Endothelial cell of umbilical vein (primary cell): ENCODE measurements at regions not wholly inside any gene's neighbourhood (a gene's known extent, or its start where the extent isn't known, plus 50 kb on each side); places are given as distances from the start of the nearest gene placed in this dataset.

Source experiments
- BruUV-seq: library from RNA; stranded (reverse); fragments of 400-500 nt; replicated peaks from 2 replicates; lab custom pipeline; 2021; lab: Mats Ljungman, UMichigan
- CTCF ChIA-PET: fragments of 300-600, 350-600 bp; sonication (Branson Sonifier 250); formaldehyde crosslinking; loops from one replicate; lab custom pipeline; 2021; ENCODE audit warnings: antibody characterized with exemption, inconsistent platforms; lab: Charles Lee
- POLR2A ChIA-PET: fragments of 300-600, 350-600 bp; sonication (Branson Sonifier 250); formaldehyde crosslinking; loops from one replicate; lab custom pipeline; 2021; ENCODE audit warnings: antibody characterized with exemption, inconsistent platforms; lab: Charles Lee
- DNase-seq: peaks from one replicate; pipeline ENCODE4 v3.0.0-alpha.2; 2011; ENCODE audit warnings: low read depth, low spot score
- FAIRE-seq: peaks from 2 replicates; lab custom pipeline; 2011; peaks lifted over from hg19 to GRCh38; lab: Jason Lieb, UNC
- H2AFZ ChIP-seq: 2 replicates; pipeline ENCODE4 v1.6.0; 2012; ENCODE audit warnings: low read depth, low read length, control low read depth, inconsistent platforms
- H3K27ac ChIP-seq: 2 replicates; pipeline ENCODE4 v1.5.1; 2011; ENCODE audit warnings: low read depth, mild to moderate bottlenecking, control low read depth, low read length, moderate library complexity; ENCODE audit not compliant: insufficient read depth
- H3K27me3 ChIP-seq, 2 experiments: 2 replicates each; pipeline versions ENCODE4 v1.6.0 to v1.6.1; 2011; ENCODE audit warnings: low read length in 2 of 2, mixed read lengths in 1 of 2; ENCODE audit not compliant: control insufficient read depth in 2 of 2, insufficient read depth in 2 of 2
- H3K36me3 ChIP-seq, 2 experiments: 2 replicates in 1 of 2; 3 replicates in 1 of 2; pipeline ENCODE4 v1.5.1; 2011; ENCODE audit warnings: low read length in 2 of 2, mild to moderate bottlenecking in 1 of 2, moderate library complexity in 1 of 2; ENCODE audit not compliant: control insufficient read depth in 2 of 2, insufficient read depth in 2 of 2; ENCODE audit errors: extremely low read depth in 1 of 2
- H3K4me1 ChIP-seq: 3 replicates; pipeline ENCODE4 v1.5.1; 2011; ENCODE audit warnings: mild to moderate bottlenecking, low read length; ENCODE audit not compliant: control insufficient read depth, insufficient read depth; ENCODE audit errors: extremely low read depth
- H3K4me2 ChIP-seq: 2 replicates; pipeline ENCODE4 v1.6.1; 2011; ENCODE audit warnings: low read length, control low read depth, mixed read lengths; ENCODE audit not compliant: insufficient read depth
- H3K4me3 ChIP-seq, 3 experiments: fragments of 200-600 bp in 1 of 3; sonication (generic), shearing (Covaris generic) in 1 of 3; replicated peaks in 1 of 3; 2 replicates each; pipeline ENCODE4 v1.5.1; 2011 to 2016; ENCODE audit warnings: control low read depth in 3 of 3, low read length in 3 of 3, mild to moderate bottlenecking in 2 of 3, inconsistent platforms in 1 of 3, low read depth in 1 of 3, moderate library complexity in 1 of 3; ENCODE audit not compliant: insufficient read depth in 1 of 3
- H3K79me2 ChIP-seq: 2 replicates; pipeline ENCODE4 v1.6.0; 2012; ENCODE audit warnings: low read length, inconsistent platforms; ENCODE audit not compliant: control insufficient read depth, insufficient read depth
- H3K9ac ChIP-seq: replicated peaks from 2 replicates; pipeline ENCODE3; 2011; ENCODE audit warnings: low read length, control low read depth; ENCODE audit not compliant: insufficient read depth; ENCODE audit errors: extremely low read depth
- H3K9me1 ChIP-seq: replicated peaks from 3 replicates; pipeline ENCODE4 v1.6.0; 2011; ENCODE audit warnings: mild to moderate bottlenecking, low read length; ENCODE audit not compliant: control insufficient read depth, insufficient read depth; ENCODE audit errors: extremely low read depth
- H3K9me3 ChIP-seq: replicated peaks from 2 replicates; pipeline ENCODE4 v1.5.1; 2012; ENCODE audit warnings: low read length, inconsistent platforms; ENCODE audit not compliant: control insufficient read depth, insufficient read depth
- H4K20me1 ChIP-seq: replicated peaks from 2 replicates; pipeline ENCODE3; 2011; ENCODE audit warnings: mild to moderate bottlenecking, low read length; ENCODE audit not compliant: control insufficient read depth, insufficient read depth; ENCODE audit errors: extremely low read depth
- EZH2 ChIP-seq: IDR thresholded peaks from 2 replicates; pipeline ENCODE4 v1.6.1; 2012; ENCODE audit warnings: borderline replicate concordance, low read depth, mild to moderate bottlenecking, moderate library complexity, low read length, inconsistent platforms; ENCODE audit not compliant: severe bottlenecking
- FOS ChIP-seq: IDR thresholded peaks from 2 replicates; pipeline ENCODE4 v1.6.1; 2011; ENCODE audit warnings: mild to moderate bottlenecking, low read length, moderate library complexity, borderline replicate concordance; ENCODE audit not compliant: insufficient read depth
- GATA2 ChIP-seq: IDR thresholded peaks from 2 replicates; pipeline ENCODE4 v1.7.0; 2011; ENCODE audit warnings: low read depth, mild to moderate bottlenecking, moderate library complexity, mixed read lengths, low read length; ENCODE audit not compliant: insufficient read length, insufficient read depth
- JUN ChIP-seq: IDR thresholded peaks from 2 replicates; pipeline ENCODE4 v1.6.1; 2011; ENCODE audit warnings: borderline replicate concordance, low read depth; ENCODE audit not compliant: insufficient read length, insufficient read depth
- MYC ChIP-seq: IDR thresholded peaks from one replicate; pipeline ENCODE4 v1.6.1; 2011; ENCODE audit warnings: mild to moderate bottlenecking, low read depth, low read length
- POLR2A ChIP-seq: IDR thresholded peaks from 2 replicates; pipeline ENCODE4 v1.6.1; 2012; ENCODE audit warnings: low read depth, mild to moderate bottlenecking, control low read depth, low read length
- POLR2AphosphoS5 ChIP-seq: IDR thresholded peaks from 2 replicates; pipeline ENCODE4 v1.6.1; 2012; ENCODE audit warnings: low read depth, mild to moderate bottlenecking, control low read depth, low read length, moderate library complexity; ENCODE audit not compliant: insufficient read depth
- dilution Hi-C: fragments of 300-500 bp; cut with MboI; formaldehyde crosslinking; loops from one replicate; pipeline ENCODE4 v1.15.0; 2019; ENCODE audit warnings: low sequenced_read_pairs; ENCODE audit not compliant: extremely low pct_ligation_motif_present
- intact Hi-C: fragments of 100-400 bp; cut with micrococcal nuclease; formaldehyde crosslinking; loops from one replicate; pipeline ENCODE4 v1.10.0; 2022
- TF ChIP-seq, protein P1 (sequence below): IDR thresholded peaks from 2 replicates; pipeline ENCODE4 v1.6.1; 2011; ENCODE audit not compliant: insufficient read depth, insufficient read length
- TF ChIP-seq, protein P2 (sequence below), 2 donors: IDR thresholded peaks; 1 replicate in 1 of 2; 2 replicates in 1 of 2; pipeline ENCODE4 v1.5.1; 2011; ENCODE audit warnings: low read length in 2 of 2, mild to moderate bottlenecking in 2 of 2, moderate library complexity in 2 of 2, control low read depth in 1 of 2, inconsistent platforms in 1 of 2, low read depth in 1 of 2; ENCODE audit not compliant: insufficient read depth in 1 of 2; ENCODE audit errors: extremely low read depth in 1 of 2

DNA sequence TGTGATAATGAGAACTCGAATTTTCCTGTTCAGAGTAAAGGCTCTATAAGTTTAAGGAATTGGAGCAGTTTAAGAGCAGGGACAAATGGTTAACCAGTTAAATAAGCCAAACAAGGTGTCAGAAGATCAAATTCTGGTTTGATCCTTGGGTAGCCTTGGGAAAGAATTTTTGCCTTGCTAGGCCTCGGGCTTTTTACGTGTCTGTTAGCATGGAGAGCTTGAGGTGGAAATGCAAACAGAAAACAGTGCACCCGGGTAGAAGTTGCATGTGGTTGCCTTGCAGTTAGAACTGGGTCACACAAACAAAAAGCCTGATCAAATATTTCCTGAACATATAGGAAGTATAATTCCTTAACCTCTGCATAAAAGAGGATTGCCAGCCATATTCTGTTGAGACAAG, 58.3 kb downstream of the RIN2 start:
- BruUV-seq, result TSS peak; percentile 71
- peak overlapping the region; percentile 88 for H3K9ac ChIP-seq
- dilution Hi-C loops, result loop anchor here (5.0 to 25.0 kb wide), 2 partner anchors 71 to 171 kb away; no protein-coding TSS in a partner anchor

DNA sequence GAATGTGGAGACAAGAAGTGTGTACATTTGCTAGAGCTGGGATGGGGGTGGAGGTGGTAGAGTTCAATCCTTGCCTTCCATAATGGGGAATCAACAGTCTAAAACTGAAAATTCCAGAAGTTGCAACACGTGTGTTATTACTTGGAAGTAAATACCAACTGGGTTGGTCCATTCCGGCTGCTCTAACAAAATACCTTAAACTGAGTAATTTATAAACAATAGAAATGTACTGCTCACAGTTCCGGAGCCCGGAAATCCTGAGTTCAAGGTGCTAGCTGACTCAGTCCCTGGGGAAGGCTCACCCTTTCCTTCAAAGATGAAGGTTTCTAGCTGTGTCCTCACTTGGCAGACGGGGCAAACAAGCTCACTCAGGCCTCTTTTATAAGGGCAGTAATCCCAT, 59.0 kb downstream of the RIN2 start:
- Histone ChIP-seq H3K79me2 (no peaks in the 10 kb centered on the region), H3K4me1 (peaks cover 61% of the 10 kb centered on the region), H2AFZ (no peak overlapping the region), H3K4me3 (no peak overlapping the region), H3K27ac (peak overlapping the region; percentile 96), H3K27me3 (no peaks in the 10 kb centered on the region), H3K9ac (peak overlapping the region; percentile 88), H3K4me2 (peak overlapping the region; percentile 47), H4K20me1 (no peaks in the 10 kb centered on the region), H3K9me3 (no peaks in the 10 kb centered on the region), H3K9me1 (no peaks in the 10 kb centered on the region), H3K36me3 (no peaks in the 10 kb centered on the region)
- POLR2A ChIA-PET, result interaction anchor here (0.6 to 1.4 kb wide), 8 partner anchors 10 to 177 kb away, joined by 3 to 13 read pairs (median 5); no protein-coding TSS in a partner anchor
- FAIRE-seq (peak; percentile 87), DNase-seq (peak; percentile 99)
- TF ChIP-seq FOS (peak; percentile 99), POLR2A (peak; percentile 68), JUN (peak; percentile 98), MYC (peak; percentile 5), POLR2AphosphoS5 (peak; percentile 97), EZH2 (no peak), GATA2 (peak; percentile 41)
- TF ChIP-seq, protein P1, sequence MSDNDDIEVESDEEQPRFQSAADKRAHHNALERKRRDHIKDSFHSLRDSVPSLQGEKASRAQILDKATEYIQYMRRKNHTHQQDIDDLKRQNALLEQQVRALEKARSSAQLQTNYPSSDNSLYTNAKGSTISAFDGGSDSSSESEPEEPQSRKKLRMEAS, result peak; percentile 67
- TF ChIP-seq, protein P2, sequence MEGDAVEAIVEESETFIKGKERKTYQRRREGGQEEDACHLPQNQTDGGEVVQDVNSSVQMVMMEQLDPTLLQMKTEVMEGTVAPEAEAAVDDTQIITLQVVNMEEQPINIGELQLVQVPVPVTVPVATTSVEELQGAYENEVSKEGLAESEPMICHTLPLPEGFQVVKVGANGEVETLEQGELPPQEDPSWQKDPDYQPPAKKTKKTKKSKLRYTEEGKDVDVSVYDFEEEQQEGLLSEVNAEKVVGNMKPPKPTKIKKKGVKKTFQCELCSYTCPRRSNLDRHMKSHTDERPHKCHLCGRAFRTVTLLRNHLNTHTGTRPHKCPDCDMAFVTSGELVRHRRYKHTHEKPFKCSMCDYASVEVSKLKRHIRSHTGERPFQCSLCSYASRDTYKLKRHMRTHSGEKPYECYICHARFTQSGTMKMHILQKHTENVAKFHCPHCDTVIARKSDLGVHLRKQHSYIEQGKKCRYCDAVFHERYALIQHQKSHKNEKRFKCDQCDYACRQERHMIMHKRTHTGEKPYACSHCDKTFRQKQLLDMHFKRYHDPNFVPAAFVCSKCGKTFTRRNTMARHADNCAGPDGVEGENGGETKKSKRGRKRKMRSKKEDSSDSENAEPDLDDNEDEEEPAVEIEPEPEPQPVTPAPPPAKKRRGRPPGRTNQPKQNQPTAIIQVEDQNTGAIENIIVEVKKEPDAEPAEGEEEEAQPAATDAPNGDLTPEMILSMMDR (IDR thresholded peaks at IDR 0.05; ENCODE audit: extremely low read depth in 1 of 2, insufficient read depth in 1 of 2, low read depth in 1 of 2, low read length in 2 of 2), result no peak
- no TSS peak for BruUV-seq
- intact Hi-C loops (loop anchor here (1.0 to 10.0 kb wide), 4 partner anchors 14 to 918 kb away; no protein-coding TSS in a partner anchor), dilution Hi-C loops (loop anchor here (5.0 to 25.0 kb wide), 2 partner anchors 70 to 170 kb away; no protein-coding TSS in a partner anchor)
- CTCF ChIA-PET, result interaction anchor here (0.7 to 4.1 kb wide), 13 partner anchors 11 to 200 kb away, joined by 3 to 32 read pairs (median 4); partner anchors contain the start of genes NAA20 and RIN2

More for the DNA sequence above, 58.3 kb downstream of the RIN2 start:
- DNase-seq (no peak), FAIRE-seq (no peak)
- H3K36me3 ChIP-seq, result no peaks in the 10 kb centered on the region
- peak overlapping the region; percentile 47 for H3K4me2 ChIP-seq
- no peaks in the 10 kb centered on the region for H3K9me3 ChIP-seq
- TF ChIP-seq MYC (no peak), POLR2A (no peak), JUN (no peak)
- intact Hi-C loops, result loop anchor here (2.0 to 10.0 kb wide), 2 partner anchors 14 to 918 kb away; no protein-coding TSS in a partner anchor
- no peaks in the 10 kb centered on the region for H3K27me3 ChIP-seq
- no peaks in the 10 kb centered on the region for H3K79me2 ChIP-seq
- H3K4me3 ChIP-seq, result no peak overlapping the region
- CTCF ChIA-PET, result interaction anchor here (1.3 to 4.1 kb wide), 5 partner anchors 11 to 177 kb away, joined by 4 to 32 read pairs (median 23); no protein-coding TSS in a partner anchor
- H3K4me1 ChIP-seq, result peaks cover 59% of the 10 kb centered on the region
- H3K9me1 ChIP-seq, result no peaks in the 10 kb centered on the region
- POLR2A ChIA-PET, result interaction anchor here (1.2 to 1.3 kb wide), 3 partner anchors 9 to 176 kb away, joined by 3 to 5 read pairs (median 3); no protein-coding TSS in a partner anchor
- H4K20me1 ChIP-seq, result no peaks in the 10 kb centered on the region
- H2AFZ ChIP-seq, result no peak overlapping the region
- peak overlapping the region; percentile 96 for H3K27ac ChIP-seq
